Activated T-helper 1 cell treated with Interleukin-2 at 50 U/mL for 16 hours (primary cell): ENCODE measurements at regions not wholly inside any gene's neighbourhood (a gene's known extent, or its start where the extent isn't known, plus 50 kb on each side); places are given as distances from the start of the nearest gene placed in this dataset.

ENCODE experiments used
- DNase-seq: peaks from one replicate; pipeline ENCODE4 v3.0.0-alpha.2; 2020; ENCODE audit warnings: low read depth

DNA sequence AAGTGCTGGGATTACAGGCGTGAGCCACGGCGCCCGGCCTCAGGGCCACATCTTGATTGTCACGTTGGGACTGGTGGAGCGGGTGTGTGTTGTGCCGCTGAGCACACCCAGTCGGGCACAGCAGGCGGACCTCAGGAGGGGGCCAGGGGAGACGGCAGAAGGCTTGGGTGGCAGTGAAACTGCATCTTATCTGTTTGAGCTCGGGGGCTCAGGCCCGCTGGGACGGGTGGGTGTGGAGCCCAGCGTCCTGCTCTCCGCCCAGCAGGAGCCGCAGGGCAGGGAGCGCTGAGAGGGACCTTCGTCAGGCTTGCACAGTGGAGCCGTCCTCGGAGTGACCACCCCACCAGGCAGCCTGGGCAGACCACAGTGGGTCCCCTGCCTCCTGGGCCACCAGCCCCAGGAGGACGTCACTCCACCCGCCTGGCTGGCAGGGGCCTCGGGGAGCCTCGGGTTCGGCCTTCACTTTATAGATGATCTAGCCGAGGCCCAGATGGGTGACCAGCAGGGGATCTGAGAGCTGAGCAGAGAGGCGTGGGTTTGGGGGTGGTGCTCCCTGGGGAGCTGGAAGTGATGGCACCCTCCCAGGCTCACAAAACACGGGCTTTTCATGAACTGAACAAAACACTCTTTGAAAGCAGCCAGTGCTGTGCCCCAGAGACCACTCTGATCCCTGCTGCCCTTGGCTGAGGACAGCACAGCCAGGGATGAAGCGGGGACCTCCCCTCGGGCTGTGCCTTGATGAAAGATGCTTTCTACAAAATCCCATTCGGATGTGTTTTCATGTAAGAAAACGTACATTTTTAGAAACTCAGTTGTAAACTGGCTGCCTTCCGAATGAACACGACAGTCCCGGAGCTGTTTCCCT, 181.1 kb downstream of the SEC14L1 start:
- DNase-seq = no peak

DNA sequence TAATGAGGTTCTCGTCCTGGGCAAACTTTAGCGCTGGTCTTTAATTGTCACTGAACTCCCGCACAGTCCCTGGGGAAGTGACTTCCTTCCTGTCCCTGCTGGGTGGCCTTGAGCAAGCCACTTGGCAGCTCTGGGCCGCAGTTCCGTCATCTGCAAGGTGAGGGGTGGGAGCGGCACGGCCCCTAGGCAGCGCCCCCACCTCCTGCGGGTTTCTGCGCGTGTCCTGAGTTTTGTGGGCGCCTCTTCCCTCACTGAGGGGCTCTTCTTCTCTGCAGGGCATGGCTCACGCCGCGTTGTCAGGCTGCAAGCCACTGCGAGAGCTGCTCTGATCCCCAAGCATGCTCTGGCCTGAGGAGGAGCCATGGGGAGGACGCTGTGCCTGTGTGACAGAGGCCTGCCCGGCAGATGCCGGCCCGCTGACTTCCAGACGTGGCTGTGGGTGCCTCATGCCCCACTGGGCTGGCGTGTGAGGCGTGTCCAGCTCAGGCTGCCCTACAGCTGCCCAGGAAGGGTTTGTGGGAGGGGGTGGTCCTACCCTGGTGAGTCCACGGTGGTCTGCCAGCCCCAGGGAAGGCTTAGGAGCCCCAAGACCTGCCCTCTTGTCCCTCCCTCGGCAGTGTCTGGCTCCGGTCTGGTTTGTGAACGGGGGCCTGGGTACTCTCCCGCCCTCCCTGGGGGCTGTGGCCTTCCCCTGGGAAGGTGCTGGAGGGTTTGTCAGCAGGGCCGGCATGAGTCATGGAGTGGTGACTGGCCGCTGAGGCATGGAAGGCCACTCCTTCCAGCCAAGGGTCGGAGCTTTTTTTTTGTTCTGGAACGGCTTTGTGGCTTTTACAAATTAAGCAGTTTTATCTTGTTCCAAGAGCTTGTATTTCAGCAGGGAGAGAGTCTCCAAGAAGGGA, 182.0 kb downstream of the SEC14L1 start:
- DNase-seq = no peak

DNA sequence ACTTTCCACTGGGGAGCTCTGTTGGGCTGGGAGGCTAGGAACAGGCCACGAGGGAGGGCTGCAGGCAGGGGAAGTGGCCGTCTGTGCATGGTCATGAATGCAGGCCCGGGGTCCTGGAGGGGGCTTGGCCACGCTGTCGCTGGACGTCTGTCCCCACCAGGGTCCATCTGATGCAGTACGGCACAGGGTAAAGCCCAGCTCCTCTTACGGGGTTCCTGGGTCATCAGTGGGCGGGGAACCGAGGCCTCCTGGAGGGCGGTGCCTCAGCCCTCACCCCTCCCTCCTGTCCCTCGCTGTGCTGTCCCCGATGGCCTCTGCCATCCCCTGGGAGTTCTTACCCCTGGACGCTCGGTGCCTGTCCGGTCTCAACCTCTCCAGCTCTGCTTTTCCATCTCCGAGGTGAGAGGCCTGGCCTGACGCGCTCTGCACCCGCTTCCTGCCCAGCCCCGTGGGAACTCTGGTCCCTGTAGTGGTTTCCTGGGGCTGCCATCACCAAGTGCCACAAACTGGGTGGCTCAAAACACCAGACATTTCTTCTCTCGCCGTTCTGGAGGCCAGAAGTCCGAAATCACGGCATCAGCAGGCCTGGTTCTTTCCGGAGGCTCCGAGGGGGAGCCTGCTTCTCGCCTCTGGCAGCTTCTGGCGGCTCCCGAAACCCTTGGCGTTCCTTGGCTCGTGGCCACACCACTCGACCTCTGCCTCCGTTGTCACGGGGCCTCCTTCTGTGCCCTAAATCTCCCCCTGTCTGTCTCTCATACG, 182.8 kb downstream of the SEC14L1 start:
- DNase-seq = no peak

DNA sequence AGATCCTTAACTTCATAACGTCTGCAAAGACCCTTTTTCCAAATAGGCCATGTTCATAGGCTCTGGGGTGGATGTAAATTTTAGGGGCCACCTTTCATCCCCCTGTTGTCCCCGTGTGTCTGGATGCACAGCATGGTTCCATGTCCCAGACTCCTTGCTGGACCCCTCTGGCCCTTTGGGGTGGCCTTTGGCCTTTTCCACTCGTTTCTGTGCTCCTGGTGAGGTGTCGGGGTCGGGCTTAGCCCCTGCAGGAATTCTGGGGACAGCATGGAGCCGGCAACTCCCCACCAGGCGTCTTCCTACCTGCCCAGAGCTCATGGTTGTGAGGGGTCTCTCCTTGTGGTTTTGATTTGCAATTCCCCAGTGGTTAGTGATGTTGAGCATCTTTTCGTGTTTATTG, 183.5 kb downstream of the SEC14L1 start:
- no peak for DNase-seq

DNA sequence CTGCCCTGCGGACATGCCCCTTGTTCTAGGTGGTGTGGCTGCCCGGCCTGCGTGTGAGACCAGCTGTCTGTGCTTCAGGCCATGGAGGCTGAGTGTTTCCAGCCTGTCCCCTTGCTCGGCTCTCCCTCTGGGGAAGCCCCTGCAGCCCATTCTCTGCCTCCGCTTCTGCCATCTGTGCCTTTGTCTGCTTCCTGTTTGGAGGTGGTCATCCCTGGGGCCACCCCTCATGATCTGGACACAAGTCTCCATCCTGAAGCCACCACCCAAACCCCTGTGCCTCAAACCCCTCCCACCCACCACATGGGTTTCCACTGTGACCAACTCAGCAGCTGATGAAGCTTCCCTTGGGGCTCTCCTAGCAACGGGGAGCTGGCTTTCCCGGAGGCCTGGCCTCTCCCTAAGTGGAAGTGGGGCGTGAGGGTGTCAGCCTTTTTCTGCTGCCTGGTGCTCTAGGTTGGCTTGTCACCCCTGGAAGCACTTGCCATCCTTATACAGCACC, 184.9 kb downstream of the SEC14L1 start:
- DNase-seq = no peak

DNA sequence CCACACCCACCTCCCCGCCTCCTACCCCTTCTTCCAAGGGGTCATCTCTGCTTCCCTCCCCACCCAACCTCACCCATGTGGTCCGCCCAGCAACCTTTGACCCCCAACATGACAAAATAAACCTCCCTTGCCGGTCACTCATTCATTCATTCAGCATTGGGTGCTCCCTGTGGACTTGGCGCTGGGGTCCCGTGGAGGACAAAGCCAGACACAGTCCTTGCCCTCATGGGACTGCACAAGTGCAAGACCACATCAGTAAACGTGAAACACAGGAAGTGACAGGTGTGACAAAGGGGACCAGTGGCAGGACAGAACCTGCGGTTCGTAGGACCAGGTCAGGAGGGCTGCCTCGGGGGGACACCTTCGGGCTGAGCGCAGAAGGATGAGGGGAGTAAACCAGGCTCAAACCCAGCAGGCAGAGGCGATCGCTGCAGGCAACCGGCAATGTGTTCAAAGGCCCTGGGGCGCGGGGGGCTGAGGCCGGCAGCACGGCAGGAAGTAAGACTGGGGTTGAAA, 185.4 kb downstream of the SEC14L1 start:
- no peak for DNase-seq

DNA sequence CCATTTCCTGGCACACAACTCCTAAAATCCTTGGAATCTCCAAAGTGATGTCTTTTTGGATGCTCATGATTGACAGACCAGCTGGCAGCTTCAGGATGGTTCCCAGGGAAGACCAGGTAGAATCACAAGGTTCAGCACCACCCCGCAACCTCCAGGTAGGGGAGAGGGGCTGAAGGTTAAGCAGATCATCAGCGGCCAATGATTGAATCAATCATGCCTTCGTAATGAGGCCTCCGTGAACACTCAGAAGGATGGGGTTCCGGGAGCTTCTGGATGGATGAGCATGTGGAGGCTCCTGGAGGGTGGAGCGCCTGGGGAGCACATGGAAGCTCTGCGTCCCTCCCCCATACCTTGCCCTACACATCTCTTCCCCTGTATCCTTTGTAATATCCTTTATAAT, 185.9 kb downstream of the SEC14L1 start:
- no peak for DNase-seq

DNA sequence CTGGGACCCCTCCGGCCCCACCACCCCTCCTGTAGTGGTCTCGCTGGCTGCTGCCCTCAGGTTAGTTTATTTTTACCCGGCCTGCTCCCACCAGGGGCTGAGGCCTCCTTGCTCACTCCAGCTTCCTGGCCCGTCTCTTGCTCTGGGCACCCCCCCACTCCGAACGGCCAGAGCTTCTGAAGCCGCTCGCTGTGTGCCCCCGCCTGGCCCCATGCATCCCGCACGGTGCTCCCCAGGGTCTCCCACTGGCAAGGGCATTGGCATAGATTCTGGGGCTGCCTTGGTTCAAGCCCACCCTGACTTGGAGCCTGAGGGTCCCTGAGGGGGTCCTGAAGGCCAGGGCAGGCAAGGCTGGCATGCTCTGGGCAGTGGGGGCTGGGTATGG, 186.4 kb downstream of the SEC14L1 start:
- no peak for DNase-seq

DNA sequence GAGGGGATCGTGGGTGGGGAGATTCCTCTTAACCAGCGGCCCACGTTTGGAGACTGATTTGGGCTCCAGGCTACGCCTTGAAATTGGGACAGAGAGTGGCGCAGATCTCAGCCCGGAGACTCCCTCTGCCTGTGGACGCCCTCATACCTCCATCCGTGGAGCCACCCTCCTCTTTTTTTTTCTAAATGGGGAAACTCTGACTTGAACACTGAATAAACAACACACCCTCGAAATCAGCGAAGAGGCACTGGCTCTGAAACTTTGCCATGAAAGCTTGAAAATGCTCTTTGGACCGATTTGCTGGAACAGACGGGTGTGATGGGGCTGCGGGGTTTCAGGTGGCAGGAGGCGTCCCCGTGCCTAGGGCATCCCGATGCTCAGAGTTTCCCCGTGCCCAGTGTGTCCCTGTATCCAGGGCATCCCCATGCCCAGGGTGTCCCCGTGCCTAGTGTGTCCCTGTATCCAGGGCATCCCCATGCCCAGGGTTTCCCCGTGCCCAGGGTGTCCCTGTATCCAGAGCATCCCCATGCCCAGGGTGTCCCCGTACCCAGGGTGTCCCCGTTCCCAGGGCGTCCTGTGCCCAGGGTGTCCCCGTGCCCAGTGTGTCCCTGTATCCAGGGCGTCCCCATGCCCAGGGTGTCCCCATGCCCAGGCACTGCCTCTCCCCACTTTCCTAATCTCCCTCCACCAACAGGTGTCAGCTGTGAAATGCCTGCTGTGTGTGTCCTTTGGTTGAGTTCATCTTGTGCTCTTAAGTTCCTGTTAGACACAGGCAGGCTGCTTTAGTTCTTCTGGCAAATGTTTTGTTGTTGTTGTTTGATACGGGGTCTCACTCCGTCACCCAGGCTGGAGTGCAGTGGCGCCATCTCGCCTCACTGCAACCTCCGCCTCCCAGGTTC, 187.0 kb downstream of the SEC14L1 start:
- no peak for DNase-seq

DNA sequence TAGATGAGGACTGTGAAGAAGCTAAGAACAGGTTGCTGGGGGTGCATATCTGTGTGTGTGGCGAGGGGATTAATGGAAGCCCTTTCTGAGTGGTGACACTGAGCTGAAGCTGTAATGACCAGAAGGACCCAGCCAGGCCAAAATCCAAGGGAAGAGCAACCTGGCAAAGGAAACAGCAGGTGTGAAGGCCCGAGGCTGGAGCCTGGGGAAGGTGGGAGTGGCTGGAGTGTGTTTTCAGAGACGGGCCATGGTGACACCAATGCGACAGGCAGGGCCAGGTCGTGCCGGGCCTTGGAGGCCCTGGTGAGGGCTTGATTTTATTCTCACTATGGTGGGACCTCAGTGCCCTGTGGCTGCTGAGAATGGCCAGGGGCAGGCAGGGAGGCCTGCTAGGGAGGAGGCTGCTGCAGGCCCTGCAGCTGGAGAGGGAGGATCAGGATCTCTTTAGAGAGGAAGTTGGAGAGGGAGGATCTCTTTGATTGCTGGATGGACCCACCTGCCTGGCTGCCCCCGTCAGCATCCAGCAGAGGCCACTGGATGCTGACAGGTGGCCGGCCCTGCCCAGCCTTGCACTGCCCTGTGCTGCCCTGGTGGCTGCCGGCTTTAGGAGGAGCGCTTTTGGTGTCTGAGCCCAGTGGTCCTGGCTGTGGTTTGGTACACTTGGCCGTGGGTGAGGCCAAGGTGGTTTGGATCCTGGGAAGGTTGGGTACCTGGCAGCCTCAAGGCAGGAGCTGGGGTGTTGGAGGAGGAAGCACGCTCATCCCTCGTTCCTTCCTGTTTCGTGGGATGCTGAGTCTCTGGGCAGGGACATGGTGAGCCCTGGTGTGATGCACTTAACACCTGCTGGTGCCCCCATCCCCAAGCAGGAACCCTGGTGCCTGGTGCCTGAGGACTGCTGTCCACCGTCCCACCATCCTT, 188.3 kb downstream of the SEC14L1 start:
- DNase-seq = no peak

DNA sequence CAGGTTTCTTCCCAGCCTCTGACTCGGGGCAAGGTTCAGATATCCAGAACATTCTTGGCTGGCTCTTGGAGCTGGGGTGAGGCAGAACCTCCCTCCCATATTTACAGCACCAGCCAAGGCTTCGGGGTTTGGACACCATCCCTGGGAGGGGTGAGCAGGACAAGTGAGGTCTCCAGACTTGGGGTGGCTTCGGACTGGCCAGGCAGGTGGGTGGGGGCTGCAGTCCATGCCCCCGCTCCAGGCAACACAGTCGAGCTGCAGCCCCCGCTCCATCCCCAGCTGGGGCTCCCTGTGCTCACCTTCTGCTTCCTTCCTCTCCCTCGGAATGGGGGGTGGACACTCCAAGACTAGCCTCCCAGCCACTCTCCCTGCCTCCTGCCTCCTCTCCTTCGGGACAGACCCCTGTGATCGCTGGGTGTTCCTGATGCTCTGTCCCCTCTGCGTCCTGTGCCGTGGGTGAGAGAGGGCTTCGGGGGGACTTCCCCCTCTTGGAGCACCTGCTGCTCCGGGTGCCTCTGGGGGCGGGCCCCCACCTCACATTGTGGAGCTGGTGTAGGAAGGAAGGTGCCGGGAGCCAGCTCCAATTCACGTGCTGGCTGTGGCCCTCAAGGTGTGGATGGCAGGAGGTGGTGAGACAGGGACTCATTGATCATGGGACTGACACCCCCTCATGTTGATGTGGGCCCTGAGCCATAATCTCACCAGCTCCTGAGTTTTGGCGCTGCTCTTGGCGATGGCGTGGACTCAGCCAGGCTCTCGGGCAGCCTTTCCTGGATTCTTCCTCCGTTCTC, 189.2 kb downstream of the SEC14L1 start:
- no peak for DNase-seq

DNA sequence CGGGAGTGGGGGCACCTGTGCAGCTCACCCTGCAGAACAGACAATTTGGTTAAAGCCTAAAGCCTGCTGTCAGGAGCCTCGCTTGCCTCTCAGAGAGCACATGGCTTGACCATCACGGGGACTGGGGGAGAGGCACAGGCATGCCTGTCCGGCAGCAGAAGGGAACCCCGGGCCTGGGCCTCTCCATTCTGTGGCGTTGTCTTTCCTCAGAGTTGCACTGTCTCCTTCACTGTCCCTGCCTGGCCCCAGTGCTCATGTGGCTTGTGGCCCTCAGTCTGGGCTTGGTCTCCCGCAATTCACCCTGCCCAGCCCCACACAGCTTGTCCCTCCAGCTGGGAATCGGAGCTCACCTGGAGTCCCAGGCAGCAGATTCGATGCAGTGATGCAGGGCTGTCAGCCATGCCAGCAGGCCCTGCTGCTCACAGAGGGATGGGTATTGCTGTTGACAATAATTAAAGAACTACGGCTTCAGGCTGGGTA, 189.9 kb downstream of the SEC14L1 start:
- DNase-seq = no peak

DNA sequence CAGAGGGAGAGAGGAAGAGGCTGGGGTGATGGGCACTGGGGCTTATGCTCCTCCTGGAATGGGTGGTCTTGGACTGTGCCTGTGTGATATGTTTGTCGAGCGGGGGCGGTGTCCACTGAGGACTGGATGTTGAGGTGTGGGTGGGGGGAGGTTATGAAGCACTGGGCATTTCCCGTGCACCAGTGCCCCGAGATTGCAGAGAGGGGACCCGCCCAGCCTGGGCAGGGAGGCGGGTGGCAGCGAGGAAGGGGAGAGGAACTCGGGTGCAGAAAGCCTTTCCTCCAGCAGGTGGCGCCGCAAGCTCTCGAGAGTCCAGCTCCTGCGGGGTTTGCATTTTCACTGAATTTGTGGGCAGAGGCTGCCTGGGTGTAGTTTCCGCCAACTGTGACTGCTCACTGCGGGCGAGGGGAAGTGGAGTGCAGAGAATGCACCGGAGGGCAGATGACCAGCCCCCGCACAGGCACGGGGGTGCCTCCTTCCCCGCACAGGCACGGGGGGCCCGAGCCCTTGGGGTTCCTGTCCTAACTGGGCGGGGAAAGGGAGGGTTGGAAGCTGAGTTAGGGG, 190.6 kb downstream of the SEC14L1 start:
- DNase-seq = peak; percentile 91

DNA sequence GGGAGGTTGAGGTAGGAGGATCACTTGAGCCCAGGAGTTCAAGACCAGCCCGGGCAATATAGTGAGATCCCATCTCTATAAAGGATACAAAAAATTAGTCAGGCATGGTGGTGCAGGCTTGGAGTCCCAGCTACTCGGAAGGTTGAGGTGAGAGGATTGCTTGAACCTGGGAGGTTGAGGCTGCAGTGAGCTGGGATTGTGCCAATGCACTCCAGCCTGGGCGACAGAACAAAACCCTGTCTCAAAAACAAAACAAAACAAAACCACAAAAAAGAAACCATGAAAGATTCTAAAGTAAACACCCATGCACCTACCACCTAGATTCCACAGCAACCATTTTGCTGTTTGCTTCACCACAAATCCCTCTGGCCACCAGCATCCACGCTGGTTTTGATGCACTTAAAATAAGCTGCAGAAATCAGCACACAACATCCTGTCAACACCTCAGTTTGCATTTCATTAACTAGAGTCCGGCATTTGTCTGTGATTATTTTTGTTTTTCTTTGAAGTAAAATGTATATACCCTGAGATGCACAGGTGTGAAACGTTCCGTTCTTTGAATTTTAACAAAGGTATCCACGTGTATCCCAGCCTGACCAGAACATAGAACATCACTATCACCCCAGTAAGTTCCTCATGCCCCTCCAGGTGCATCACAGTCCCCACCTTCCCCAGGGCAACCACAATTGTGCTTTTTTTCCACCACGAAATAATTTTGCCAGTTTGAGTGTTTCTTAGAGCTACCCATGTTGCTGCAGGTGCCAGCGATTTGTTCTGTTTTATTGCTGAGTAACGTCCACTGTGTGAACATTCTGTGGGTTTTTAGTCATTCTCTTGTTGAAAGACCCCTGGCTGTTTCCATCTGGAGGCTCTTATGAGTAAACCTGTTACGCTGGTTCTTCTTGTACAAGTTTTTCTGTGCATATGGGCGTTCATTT, 191.5 kb downstream of the SEC14L1 start:
- DNase-seq = no peak

DNA sequence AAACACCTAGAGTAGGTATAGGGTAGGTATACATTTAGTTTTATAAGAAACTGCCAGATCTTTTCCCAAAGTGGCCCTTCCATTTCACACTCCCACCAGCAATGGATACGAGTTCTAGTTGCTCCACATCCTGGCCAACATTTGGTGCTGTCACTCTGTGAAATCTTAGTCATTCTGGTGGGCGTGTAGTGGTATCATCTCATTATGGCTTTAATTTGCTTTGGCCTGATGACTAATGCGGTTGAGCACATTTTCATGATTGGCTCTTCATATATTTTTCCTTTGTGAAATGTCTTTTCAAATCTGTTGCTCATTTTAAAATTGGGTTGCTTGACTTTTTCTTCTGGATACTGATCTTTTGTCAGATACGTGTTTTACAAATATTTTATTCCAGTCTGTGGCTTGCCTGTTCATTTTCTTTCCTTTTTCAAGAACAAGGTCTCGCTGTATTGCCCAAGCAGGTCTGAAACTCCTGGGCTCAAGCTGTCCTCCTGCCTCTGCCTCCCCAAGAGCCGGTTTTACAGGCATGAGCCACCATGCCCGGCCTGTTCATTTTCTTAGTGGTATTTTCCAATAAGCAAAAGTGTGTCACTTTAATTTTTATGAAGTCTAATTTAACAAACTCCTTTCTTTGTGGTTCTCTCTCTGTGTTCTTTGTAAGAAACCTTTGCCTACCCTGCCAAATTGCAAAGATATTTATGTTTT, 192.4 kb downstream of the SEC14L1 start:
- DNase-seq = no peak

DNA sequence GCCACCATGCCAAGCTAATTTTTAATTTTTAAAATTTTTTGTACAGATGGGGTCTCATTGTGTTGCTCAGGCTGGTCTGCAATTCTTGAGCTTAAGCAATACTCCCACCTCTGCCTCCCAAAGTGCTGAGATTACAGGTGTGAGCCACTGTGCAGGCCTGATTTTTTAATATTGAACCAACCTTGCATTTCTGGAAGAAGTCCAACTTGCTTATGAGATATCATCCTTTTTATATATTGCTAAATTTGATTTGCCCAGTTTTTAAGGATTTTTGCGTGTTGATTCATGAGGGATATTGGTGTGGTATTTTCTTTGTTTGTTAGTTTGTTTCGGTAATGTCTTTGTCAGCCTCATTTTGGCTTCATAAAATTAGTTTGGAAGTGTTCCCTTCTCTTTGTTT, 196.4 kb downstream of the SEC14L1 start:
- no peak for DNase-seq

DNA sequence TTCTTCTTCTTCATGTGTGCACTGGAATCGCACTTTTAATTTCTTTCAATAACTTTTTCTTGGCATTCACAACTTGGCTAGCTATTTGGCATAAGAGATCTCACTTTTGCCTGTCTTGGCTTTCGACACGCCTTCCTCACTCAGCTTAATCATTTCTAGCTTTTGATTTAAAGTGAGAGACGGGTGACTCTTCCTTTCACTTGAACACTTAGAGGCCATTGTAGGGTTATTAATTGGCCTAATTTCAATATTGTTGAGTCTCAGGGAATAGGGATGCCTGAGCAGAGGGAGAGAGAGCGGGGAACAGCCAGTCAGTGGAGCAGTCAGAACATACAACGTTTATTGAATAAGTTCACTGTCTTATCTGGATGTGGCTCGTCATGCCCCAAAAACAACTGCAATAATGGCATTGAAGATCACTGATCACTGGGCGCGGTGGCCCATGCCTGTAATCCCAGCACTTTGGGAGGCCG, 200.3 kb downstream of the SEC14L1 start:
- DNase-seq = no peak
